Transverse colon (tissue), 3 donors: ENCODE measurements at regions not wholly inside any gene's neighbourhood (a gene's known extent, or its start where the extent isn't known, plus 50 kb on each side); places are given as distances from the start of the nearest gene placed in this dataset.

ENCODE experiments used
- CTCF ChIP-seq, 5 experiments: fragments of 200-600 bp in 3 of 5; fragments of 450-650 bp in 2 of 5; sonication (generic) in 3 of 5; IDR thresholded peaks; 1 replicate in 2 of 5; 2 replicates in 3 of 5; pipeline ENCODE4 v1.5.1; 2016 to 2017; ENCODE audit warnings: antibody characterized with exemption in 5 of 5, inconsistent platforms in 3 of 5, mild to moderate bottlenecking in 2 of 5, moderate library complexity in 1 of 5
- POLR2A ChIP-seq: fragments of 450-650 bp; IDR thresholded peaks from one replicate; pipeline ENCODE4 v1.6.1; 2016; ENCODE audit warnings: antibody characterized with exemption, mild to moderate bottlenecking, moderate library complexity

GRCh38 chr4:55270481-55270880 is 75.6 kb upstream of the SRD5A3 start:
- TF ChIP-seq POLR2A, result no peak
- TF ChIP-seq CTCF (IDR thresholded peaks at IDR 0.05), result no peak
